UCSD-AML1 (cell line): ENCODE measurements at regions not wholly inside any gene's neighbourhood (a gene's known extent, or its start where the extent isn't known, plus 50 kb on each side); places are given as distances from the start of the nearest gene placed in this dataset.

Source experiments
- DNase-seq: peaks from one replicate; lab custom pipeline; 2025; ENCODE audit not compliant: unreplicated experiment; lab: John Stamatoyannopoulos, UW

GRCh38 chr20:58111310-58112016 lies 117.0 kb downstream of the ANKRD60 start:
- no peak for DNase-seq

GRCh38 chr20:58109918-58110635 lies 118.4 kb downstream of the ANKRD60 start:
- DNase-seq, result no peak

- DNase-seq, result no peak
Measured at GRCh38 chr20:58109126-58109880, 119.2 kb downstream of the ANKRD60 start.

- no peak for DNase-seq
Measured at GRCh38 chr20:58107533-58107932, 120.9 kb downstream of the ANKRD60 start.

GRCh38 chr20:58106143-58106750 lies 122.2 kb downstream of the ANKRD60 start:
- no peak for DNase-seq

- no peak for DNase-seq
Measured at GRCh38 chr20:58103961-58104360, 124.5 kb downstream of the ANKRD60 start.

- DNase-seq, result no peak
Measured at GRCh38 chr20:58103517-58103904, 124.9 kb downstream of the ANKRD60 start.

GRCh38 chr20:58102744-58103516 lies 125.5 kb downstream of the ANKRD60 start:
- DNase-seq, result no peak

- no peak for DNase-seq
Measured at GRCh38 chr20:58102261-58102660, 126.2 kb downstream of the ANKRD60 start.

GRCh38 chr20:58100731-58101356 lies 127.6 kb downstream of the ANKRD60 start:
- DNase-seq, result no peak

- no peak for DNase-seq
Measured at GRCh38 chr20:58099956-58100730, 128.3 kb downstream of the ANKRD60 start.

- no peak for DNase-seq
Measured at GRCh38 chr20:58099291-58099935, 129.0 kb downstream of the ANKRD60 start.

- no peak for DNase-seq
Measured at GRCh38 chr20:58098571-58098970, 129.9 kb downstream of the ANKRD60 start.

- no peak for DNase-seq
Measured at GRCh38 chr20:58097943-58098342, 130.5 kb downstream of the ANKRD60 start.

- DNase-seq, result no peak
Measured at GRCh38 chr20:58097429-58097828, 131.0 kb downstream of the ANKRD60 start.

GRCh38 chr20:58096880-58097423 lies 131.5 kb downstream of the ANKRD60 start:
- DNase-seq, result no peak

GRCh38 chr20:58094698-58095097 lies 133.8 kb downstream of the ANKRD60 start:
- no peak for DNase-seq

- no peak for DNase-seq
Measured at GRCh38 chr20:58094160-58094559, 134.3 kb downstream of the ANKRD60 start.

GRCh38 chr20:58092871-58093270 lies 135.6 kb downstream of the ANKRD60 start:
- DNase-seq, result no peak
